HG03108 (cell line): ENCODE measurements at regions not wholly inside any gene's neighbourhood (a gene's known extent, or its start where the extent isn't known, plus 50 kb on each side); places are given as distances from the start of the nearest gene placed in this dataset.
"Not testable (repeated sequence)": the region's sequence is repeated elsewhere in the genome, so short reads cannot be mapped to it uniquely, and the experiment has no call there.

Source experiments
- ATAC-seq: cut with Tn5 transposase; IDR thresholded peaks from one replicate; pipeline ENCODE4 v1.9.1; 2021; ENCODE audit warnings: moderate library complexity; ENCODE audit not compliant: unreplicated experiment

DNA sequence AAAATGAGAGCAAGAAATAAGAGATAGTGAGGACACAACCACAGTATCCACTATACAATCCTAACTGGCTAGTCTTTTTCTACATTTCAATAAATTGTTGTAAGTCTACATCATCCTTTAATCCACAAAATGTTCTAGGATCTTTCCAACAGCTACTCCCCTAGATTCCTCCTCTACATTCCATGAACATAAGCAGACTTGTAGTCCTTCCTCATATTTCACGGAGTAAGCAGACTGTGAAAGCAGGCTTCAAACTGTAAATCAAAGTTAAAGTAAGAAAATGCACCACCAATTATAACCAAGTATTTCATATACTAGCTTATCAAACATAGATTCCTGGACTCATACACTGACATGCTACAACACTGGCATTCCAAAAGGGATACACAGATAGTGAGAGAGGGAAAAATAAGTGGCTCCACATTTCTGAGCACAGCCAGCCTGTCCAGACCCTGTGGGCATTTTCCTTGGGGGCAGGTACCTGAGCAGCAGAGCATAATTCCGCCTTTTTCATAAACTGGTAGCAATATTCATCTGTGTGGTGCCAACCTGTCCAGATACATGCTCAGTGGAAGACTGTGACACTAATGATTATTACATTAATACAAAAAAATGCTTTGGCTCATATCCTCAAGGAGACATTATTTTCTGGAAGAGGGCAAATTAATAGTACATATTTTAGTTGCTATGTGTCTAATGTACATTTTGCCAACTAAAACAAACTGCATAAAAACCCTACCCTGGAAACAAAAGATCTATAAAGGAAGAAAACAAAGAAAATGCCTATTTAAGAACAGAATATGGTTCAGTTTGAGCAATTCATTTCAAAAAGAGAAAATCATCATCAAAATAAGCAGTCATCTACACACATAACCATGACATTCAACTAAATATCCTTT, 113.3 kb upstream of the FSCB start:
- no peak for ATAC-seq

DNA sequence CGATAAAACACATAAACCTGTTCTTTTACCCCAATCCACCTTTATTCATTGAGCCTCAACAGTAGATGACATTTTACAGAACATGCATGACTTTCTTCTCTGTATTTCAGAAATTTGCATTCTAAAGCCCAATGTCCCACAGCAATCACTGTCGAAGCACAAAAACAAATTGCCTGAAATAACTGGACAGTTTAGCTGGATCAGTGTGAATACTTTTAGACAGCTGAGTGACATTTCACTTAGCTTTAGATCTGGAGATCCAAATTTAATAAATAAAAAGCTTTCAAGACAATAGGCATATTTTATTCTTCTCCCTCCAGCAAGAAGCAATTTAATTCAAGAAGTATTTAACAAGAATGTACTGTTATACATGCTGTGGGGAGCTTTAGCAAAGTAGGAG, 109.1 kb upstream of the FSCB start:
- no peak for ATAC-seq

DNA sequence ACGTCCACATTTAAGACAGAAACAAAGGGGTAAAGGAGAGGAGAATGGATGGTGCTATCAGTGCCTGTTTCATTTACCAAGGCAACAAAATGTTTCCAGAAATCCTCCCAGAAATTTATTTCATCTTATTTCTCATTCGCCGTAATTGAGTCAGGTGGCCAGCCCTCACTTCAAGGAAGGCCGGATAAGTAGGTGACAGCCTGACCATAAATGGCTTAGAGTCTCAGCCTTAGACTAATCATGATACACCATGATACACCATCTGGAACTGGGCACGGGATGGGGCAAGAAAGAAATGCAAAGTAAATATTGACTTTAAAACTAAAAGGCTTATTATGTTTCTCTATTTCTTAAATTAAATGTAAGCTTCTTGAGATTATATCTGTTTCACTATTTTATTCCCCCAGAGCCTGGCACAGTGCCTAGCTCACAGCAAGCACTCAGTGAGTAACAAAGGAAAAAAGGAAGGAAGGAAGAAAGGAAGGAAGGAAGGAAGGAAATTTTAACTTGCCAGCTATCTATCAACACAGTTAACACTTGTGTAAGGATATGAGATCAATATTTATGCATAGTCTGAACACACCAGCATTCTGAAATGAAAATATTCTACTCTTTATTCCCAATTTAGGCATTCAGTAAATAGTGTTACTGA, 106.1 kb upstream of the FSCB start:
- no peak for ATAC-seq

DNA sequence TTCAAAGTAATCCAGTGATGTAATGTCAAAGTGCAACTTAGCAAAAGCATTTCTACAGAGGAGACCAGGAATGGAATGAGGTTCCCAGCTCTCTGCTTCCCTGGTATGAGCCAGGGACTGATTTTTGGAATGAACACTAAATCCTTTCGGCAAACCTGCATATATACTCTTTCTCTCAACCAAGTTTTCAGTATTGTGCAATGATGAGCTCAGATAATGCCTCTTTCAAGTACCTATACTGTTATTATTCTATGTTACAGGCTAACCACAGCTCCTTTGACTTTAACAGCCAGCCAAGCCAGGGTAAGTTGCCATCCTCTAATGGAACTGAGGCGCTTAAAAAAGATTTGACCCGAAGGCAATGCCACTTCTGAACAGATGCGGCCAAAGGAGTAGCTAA, 104.9 kb upstream of the FSCB start:
- no peak for ATAC-seq

DNA sequence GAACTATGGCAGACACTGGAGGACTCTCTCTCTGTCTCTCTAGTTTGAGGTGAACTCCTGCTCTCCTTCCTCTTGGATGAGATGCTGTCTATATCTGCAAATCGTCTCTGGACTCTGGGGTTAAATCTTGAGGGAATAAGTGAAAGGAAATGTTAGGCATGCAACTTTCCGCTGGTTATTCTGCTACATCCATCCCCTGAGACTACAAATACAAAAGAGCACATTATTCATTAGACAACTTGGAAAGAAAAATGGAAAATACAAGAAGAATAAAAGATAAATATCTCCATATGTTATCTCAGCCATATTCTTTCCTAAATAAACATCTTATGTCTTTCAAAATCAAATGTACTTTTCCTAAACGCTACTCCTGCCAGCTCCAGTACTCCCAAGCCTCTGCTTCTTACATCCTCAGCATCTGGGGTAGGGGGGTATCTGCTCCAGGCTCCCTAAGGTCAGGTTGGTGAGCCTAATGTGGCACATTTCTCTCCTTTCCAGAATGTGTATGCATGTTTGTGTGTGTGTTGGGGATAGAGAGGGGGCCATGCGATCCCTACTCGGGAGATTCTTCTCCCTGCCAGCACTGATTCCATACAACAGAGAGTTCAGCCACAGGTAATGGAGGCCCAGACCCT, 102.9 kb upstream of the FSCB start:
- no peak for ATAC-seq

DNA sequence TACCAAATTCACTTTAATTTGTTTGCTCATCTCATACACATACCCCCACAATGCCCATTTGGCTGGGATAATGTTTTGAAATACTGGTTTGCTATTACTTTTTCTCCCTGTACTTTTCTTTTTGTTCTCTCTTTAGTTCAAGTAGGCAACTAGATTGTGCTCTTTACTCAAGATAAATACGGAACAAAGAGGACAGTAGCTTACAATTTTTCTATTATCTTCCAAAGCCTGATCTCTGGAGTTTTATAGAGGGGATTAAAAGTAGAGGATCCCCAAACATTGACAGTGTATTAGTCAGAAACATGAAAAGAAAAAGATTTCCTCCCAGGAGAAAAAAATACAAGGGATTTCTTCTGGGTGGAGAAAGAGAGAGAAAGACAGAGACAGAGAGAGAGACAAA, 102.1 kb upstream of the FSCB start:
- no peak for ATAC-seq

DNA sequence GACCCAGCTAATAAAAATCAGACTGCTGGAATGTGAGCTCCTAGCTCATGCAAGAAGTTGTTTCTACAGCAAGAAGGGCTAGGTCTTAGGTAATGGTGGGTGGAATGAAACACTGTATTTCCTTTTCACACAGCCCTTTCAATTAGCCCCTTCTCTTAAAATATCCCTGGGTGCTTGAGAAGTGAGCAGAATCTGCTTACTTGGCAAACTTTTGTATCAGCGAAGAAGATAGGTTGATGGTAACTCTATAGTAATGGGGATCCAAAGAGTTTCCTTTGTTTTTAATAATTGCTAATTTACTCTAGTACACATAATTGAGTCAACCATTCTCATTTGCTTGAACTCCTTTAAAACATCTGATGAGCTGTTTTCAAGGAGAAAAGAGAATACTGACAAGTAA, 100.6 kb upstream of the FSCB start:
- no peak for ATAC-seq

DNA sequence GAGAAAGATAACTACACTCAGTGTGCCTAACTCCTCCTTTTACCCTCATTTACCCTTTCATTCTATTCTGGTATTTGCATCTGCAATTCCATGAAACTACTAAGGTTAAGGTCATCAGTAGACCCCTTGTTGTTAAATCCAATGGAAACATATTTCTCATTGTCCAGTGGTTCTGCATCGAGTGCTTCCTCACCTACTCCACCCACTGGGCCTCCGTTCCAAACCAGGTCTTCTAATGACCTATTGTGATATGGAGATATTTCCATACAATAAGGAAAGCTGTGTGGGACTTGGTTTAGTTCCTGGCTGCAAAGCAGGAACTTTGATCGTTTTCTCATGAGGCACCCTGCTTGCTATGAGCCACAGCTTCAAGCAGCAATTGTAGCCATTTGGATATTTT, 99.5 kb upstream of the FSCB start:
- ATAC-seq: no peak

DNA sequence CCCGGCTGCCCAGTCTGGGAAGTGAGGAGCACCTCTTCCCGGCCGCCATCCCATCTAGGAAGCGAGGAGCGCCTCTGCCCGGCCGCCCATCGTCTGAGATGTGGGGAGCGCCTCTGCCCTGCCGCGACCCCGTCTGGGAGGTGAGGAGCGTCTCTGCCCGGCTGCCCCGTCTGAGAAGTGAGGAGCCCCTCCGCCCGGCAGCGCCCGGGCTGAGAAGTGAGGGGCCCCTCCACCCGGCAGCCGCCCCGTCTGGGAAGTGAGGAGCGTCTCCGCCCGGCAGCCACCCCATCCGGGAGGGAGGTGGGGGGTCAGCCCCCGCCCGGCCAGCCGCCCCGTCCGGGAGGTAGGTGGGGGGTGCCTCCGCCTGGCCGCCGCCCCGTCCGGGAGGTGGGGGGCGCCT, 94.2 kb upstream of the FSCB start:
- not testable (repeated sequence) for ATAC-seq

DNA sequence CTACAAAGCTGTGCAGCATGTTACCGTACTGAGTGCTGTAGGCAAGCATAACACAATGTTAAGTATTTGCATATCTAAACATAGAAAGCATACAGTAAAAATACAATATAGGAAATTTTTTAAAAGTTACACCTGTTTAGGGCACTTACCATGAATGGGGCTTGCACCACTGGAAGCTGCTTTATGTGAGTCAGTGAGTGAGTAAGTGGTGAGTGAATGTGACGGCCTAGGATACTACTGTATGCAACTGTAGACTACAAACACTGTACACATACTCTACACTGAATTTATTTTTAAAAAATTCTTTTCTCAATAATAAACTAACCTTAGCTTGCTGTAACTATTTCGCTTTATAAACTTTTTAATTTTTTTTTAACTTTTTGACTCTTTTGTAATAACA, 82.1 kb upstream of the FSCB start:
- ATAC-seq: no peak

DNA sequence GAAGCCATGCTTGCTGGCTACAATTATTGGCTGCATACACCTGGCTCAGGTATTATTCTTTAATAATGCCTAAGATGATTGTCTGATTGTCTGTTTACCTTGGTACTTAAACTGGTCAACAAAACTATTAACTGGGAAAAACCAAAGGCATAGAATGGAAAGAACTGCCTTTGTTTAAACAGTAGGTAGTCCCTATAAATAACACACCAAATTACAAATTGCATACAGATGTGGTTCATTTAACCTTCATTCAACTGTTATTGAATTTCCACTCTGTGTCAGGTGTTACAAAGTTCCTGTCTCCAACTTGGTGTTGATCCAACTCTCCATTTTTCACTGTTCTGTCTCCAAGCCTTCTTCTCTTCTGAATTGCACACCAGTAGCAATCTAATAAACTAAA, 79.8 kb upstream of the FSCB start:
- no peak for ATAC-seq

DNA sequence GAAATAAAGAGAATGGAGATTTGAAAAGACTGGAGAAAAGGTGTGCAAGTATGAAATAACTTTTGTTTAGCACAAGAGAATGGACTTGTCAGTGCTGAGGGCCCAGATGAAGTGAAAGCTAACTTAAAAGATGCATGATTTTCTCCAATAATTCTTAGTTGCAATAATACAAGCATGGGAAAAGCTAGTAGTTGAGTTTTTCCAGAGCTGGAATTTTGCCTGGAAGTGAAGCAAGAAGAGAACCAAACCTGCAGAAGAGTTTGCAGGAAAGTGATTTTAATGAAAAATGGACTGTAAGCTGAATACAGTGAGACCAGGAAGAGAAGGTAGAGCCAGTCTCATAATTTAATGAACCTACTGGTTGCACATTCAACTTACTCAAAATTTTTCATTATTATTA, 69.3 kb upstream of the FSCB start:
- ATAC-seq: no peak

DNA sequence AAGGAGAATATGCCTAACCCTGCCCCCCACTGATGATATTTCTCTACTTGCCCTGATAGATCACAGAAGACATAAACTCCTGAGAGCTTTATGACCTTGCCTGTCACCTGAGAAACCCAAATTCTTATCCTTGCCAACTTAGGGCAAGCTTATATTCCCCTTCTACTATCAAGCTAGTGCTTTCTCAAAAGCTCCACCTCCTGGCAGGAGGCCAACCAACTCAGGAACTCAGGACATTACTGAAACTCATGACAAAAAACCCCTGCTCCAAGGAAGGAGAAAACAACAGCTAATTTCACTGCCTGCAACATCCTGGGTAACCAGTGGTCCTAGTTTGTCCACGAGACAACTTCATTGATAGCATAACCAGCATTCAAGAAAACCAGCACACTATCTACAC, 60.9 kb upstream of the FSCB start:
- ATAC-seq: no peak

DNA sequence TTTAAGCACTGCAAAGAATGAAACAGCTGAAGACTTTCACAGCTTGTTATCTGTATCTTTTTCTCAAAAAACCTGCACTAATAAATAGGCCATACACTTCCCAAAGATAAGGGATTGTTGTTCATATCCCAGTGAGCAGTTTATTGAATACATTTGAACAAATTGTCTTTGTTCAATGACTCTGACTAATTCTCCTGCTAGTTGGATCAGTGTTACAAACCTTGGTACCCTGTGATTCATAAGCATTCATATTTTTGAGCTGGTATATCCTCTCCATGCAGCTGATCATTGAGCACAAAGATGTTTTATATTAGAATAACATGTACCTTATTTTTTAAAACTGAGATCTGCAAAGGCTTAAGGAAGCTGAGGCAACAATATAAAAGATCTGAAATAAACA, 58.9 kb upstream of the FSCB start:
- no peak for ATAC-seq

DNA sequence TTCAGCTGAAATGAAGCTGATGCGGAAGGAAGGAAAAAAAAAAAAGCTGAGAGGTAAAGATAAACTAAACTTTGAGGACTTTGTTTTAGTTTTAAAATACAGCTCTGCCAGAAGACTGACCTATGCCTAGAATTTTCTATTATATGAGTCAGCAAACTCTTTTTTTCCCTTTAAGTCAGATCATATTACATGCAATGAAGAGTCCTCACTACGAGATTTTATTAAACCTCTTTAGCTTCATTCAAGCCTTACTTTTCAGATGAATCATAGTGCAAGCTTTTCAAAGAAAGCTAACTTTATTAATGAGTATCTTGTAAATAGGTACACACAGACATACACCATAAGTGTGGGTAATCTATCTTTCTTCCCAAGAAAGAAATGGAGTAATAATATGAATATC, 57.8 kb upstream of the FSCB start:
- ATAC-seq: no peak
